ENCODE measurements at regions not wholly inside any gene's neighbourhood (a gene's known extent, or its start where the extent isn't known, plus 50 kb on each side); places are given as distances from the start of the nearest gene placed in this dataset.

- ChIA-PET CTCF (no interaction called here), POLR2A (ENCODE audit: unreplicated experiment) (no interaction called here)
- no peak overlapping the region for H2BK15ac ChIP-seq (ENCODE audit: low read depth, low read length)
- H3K79me1 ChIP-seq (ENCODE audit: low read depth in 1 of 2, low read length in 2 of 2), result no peaks in the 10 kb centered on the region
- no peaks in the 10 kb centered on the region for H3K36me3 ChIP-seq (ENCODE audit: control insufficient read depth, insufficient read depth, low read length)
- in situ Hi-C loops (cut with MboI; ENCODE audit: low sequenced_read_pairs) (no loop called here), intact Hi-C loops (cut with micrococcal nuclease) (no loop called here), dilution Hi-C loops (cut with HindIII; ENCODE audit: low sequenced_read_pairs, unreplicated experiment) (no loop called here)
- no peak overlapping the region for H2BK20ac ChIP-seq (ENCODE audit: low read depth, low read length)
- no peak overlapping the region for H3K18ac ChIP-seq (ENCODE audit: low read depth, low read length)
- WGBS, 2 experiments (ENCODE audit: extremely low coverage in 2 of 2, insufficient read length in 1 of 2), result no CpG with 5 or more reads among the region's 2 CpGs
- H2AFZ ChIP-seq (replicated peaks; ENCODE audit: low read length, poor library complexity), result no peak overlapping the region
- H3K27me3 ChIP-seq (ENCODE audit: control insufficient read depth, insufficient read depth, low read length), result no peaks in the 10 kb centered on the region
- no peaks in the 10 kb centered on the region for H3K9me3 ChIP-seq (ENCODE audit: control insufficient read depth, insufficient read depth, low read length)
- no peak overlapping the region for H3K14ac ChIP-seq (replicated peaks; ENCODE audit: low read depth, low read length)
- TF ChIP-seq POLR2A (IDR thresholded peaks at IDR 0.05; ENCODE audit: low read depth, low read length) (no peak), CTCF (conservative IDR thresholded peaks at IDR 0.05; ENCODE audit: low read depth, low read length) (no peak), RCOR1 (IDR thresholded peaks at IDR 0.05; ENCODE audit: insufficient replicate concordance, low read length) (no peak), USF2 (IDR thresholded peaks at IDR 0.05; ENCODE audit: low read depth, low read length) (no peak), MXI1 (IDR thresholded peaks at IDR 0.05; ENCODE audit: borderline replicate concordance, low read depth, low read length) (no peak), NFE2L2 (IDR thresholded peaks at IDR 0.05; ENCODE audit: low read depth, low read length) (no peak), MAFK (IDR thresholded peaks at IDR 0.05; ENCODE audit: low read depth, low read length) (no peak), RFX5 (IDR thresholded peaks at IDR 0.05; ENCODE audit: low read depth, low read length) (no peak), FOS (IDR thresholded peaks at IDR 0.05; ENCODE audit: low read depth, low read length) (no peak), BHLHE40 (IDR thresholded peaks at IDR 0.05; ENCODE audit: low read depth, low read length) (no peak), RAD21 (IDR thresholded peaks at IDR 0.05; ENCODE audit: low read length) (no peak), CHD1 (IDR thresholded peaks at IDR 0.05; ENCODE audit: low read depth, low read length) (no peak), ELK1 (IDR thresholded peaks at IDR 0.05; ENCODE audit: borderline replicate concordance, low read depth, low read length) (no peak), CEBPB (IDR thresholded peaks at IDR 0.05; ENCODE audit: low read depth, low read length) (no peak), SMC3 (IDR thresholded peaks at IDR 0.05; ENCODE audit: low read depth, low read length) (no peak), MAZ (IDR thresholded peaks at IDR 0.05; ENCODE audit: borderline replicate concordance, low read depth, low read length) (no peak)
- no peak overlapping the region for H3K4me3 ChIP-seq (ENCODE audit: insufficient read depth, low read depth, low read length)
- no peaks in the 10 kb centered on the region for H3K9me1 ChIP-seq (ENCODE audit: insufficient read depth, low read length)
- H4K8ac ChIP-seq (ENCODE audit: low read depth in 2 of 2, low read length in 2 of 2), result no peak overlapping the region
- H3K9ac ChIP-seq (ENCODE audit: low read depth, low read length), result no peak overlapping the region
- H2AK5ac ChIP-seq (ENCODE audit: low read depth, low read length), result no peak overlapping the region
- H4K91ac ChIP-seq (ENCODE audit: insufficient read depth, low read depth, low read length), result no peak overlapping the region
- H4K5ac ChIP-seq (ENCODE audit: low read depth, low read length), result no peak overlapping the region
- H2AK9ac ChIP-seq (replicated peaks; ENCODE audit: low read depth, low read length, poor library complexity), result no peak overlapping the region
- no peak overlapping the region for H3K23ac ChIP-seq (ENCODE audit: low read depth, low read length)
- H3K4ac ChIP-seq (ENCODE audit: low read depth, low read length), result no peak overlapping the region
- no peak for DNase-seq
- H2BK5ac ChIP-seq (ENCODE audit: low read depth, low read length, poor library complexity, severe bottlenecking), result no peak overlapping the region
- no peaks in the 10 kb centered on the region for H4K20me1 ChIP-seq (ENCODE audit: insufficient read depth, low read length)
- no TSS peak for BruUV-seq (replicated peaks)
- H3K4me1 ChIP-seq (ENCODE audit: control insufficient read depth, insufficient read depth, low read length), result no peaks in the 10 kb centered on the region
- no peak overlapping the region for H2BK120ac ChIP-seq (ENCODE audit: low read depth, low read length)
- H3K27ac ChIP-seq (ENCODE audit: insufficient read depth, low read length), result no peak overlapping the region
- no peak for ATAC-seq (ENCODE audit: low read depth)
- no peak overlapping the region for H3K56ac ChIP-seq (ENCODE audit: extremely low read depth, insufficient read depth, low read length)
- no peak overlapping the region for H3K4me2 ChIP-seq (ENCODE audit: low read depth, low read length)
Measured at GRCh38 chr1:232300466-232300865, 329.5 kb downstream of the SIPA1L2 start.

Measured in IMR-90 (cell line).